HG02759 (cell line): ENCODE measurements at regions not wholly inside any gene's neighbourhood (a gene's known extent, or its start where the extent isn't known, plus 50 kb on each side); places are given as distances from the start of the nearest gene placed in this dataset.
"Not testable (repeated sequence)": the region's sequence is repeated elsewhere in the genome, so short reads cannot be mapped to it uniquely, and the experiment has no call there.

Experiments
- ATAC-seq: cut with Tn5 transposase; IDR thresholded peaks from one replicate; pipeline ENCODE4 v1.9.1; 2021; ENCODE audit warnings: mild to moderate bottlenecking, moderate library complexity; ENCODE audit not compliant: unreplicated experiment

DNA sequence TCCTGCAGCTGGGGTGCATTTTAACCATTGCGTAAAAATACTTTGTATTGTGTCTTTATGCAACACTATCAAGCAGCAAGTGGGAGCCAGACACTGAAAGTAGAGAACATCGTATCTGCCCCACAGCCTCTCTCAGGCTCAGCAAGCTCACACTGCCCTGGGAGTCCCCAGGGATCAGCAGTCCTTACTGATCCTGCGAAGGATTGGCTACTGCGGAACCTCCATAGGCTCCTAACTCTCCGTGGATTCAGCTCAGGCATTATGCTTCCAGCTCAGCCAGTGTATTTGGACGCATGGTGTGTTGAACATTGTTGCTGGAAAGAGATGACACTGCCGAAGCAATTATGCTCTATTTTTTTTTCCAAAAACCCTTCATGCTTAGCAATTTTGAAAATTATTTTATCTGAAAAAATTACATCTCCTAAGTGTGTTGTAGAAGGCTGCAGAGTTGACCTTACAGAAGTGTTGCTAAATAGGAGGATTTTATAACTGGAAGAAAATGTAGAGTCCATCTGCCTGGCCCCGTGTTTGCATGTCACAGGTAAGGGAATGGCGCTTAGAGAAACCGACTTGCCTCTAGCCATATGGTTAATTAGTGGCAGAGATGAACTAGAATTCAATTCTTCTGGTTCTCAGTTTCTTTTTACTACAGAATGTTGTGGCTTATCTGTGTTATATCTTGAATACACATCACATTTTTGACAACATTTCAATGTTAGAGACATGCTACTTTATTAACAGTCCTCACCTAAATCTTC is 276.4 kb upstream of the COBL start:
- no peak for ATAC-seq

DNA sequence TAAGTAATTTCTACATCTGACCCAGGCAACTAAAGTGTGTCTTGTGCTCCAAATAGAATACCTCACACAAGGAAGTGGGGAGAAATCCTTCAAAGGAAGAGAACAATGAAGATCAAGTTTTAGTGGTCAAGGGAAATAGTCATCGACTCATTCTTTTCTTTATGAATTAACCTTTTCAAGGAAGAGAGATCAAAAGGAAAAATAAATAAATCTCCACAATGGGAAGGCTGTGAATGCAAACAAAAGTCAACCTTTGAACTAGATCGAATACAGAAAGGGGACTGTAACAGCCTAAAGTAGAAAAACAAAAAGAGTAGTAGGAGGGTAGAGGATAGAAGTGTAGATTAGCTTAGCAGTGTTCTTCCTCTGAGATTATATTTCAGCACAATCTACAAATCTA is 274.6 kb upstream of the COBL start:
- no peak for ATAC-seq

DNA sequence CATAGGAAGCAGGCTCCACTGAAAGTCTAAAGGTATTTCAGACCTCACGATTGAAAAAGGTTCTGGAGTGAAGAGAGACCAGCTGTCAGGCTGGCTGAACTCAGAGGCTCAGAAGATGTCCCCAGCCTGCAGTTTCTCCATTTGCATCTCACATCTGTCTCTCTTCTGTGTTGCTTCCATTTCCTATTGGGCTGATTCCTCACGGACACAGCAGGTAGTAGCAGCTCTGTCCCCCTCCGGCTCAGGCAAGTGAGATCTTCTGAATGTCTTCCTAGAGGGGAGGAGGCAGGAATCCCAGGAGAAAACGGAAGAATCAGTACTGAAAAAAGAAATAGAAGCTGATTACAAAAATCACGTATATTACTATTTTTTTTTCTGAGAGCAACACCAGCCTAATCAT is 274.1 kb upstream of the COBL start:
- ATAC-seq = no peak

DNA sequence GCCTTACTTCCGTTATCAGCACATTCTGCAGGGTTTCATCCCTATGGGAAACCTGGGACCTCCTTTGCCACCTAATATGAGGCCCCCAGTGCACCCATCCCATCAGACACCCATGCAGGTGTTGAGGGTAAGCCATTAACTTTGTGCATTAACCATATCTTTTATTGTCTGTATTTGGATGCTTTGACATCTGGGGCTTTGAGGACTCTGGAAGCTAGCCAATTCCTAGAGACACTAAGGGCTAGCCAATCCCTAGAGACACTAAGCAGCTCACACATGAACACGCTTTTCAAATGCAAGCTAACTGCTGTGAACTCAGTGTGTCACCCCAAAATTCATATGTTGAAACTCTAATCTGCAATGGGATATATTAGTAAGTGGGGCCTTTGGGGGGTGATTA is 272.5 kb upstream of the COBL start:
- no peak for ATAC-seq

DNA sequence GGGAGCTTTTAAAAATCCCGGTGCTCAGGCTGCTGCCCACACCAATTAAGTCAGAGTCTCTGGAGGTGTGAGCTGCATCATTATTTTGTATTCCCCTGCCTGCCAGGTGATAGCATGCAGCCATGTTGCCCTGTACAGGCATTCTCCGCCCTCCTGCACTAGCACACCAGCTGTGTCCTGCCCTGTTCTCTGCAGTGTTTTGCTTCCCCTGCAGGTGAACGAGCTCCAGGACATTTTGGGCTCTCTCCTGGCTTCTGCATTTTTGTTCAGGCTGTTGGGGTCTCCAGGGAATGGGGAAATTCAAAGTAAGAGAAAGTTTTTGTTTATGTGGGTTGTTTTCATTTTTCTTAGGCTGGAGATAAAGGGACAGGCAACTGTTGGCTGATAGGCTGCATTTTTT is 271.0 kb upstream of the COBL start:
- no peak for ATAC-seq

DNA sequence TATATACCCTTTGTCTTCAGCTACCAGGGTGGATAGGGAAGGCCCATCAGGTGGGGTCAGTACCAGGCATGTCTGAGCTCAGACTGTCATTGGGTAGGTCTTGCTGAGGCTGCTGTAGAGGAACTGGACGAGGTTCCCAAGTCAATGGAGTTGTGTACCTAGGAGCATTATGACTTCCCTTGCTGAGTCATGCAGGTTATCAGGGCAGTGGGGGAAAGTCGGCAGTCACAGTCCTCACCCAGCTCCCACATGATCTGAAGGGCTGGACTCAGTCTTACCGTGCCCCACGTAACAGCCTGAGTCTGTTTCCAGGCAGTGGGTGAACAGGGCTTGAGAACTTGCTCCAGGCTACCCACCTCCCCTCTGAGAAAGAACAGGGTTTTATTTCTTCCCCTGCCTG is 260.8 kb upstream of the COBL start:
- ATAC-seq = no peak

DNA sequence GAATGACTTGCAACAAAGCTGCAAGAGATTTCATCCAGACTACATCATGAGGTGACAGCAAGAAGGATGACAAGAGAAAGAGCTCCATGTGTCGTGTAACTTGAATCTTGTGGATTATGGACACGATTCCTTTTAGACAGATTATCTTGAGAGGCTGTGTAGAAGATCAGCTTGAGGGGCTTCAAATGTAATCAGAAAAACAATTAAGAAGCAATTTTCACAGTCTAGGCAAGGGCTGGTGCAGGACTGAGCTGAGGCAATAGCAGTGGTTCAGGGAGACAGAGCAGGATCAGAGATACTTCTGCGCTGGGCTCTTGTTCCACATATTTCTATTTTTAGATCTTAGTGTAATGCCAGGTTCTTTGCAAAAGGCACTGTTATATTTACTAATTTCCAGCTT is 253.0 kb upstream of the COBL start:
- no peak for ATAC-seq

DNA sequence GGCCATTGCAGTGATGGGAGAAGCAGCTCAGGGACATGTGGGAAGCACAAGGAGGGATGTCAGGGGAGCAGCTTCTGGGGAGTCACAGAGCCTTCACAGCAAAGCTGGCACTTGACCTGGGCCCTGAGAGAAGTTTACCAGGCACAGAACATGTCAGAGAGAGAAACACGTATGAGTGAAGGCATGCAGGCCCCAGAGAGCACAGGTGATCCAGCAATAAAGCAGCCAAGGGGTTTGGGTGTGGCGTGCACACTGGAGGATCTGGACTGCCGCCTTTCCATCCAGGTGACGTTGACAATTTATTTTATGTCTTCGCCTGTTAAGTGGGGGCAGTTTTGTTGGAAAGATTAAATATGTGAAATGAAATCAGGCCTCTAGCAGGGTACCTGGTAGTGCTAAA is 252.6 kb upstream of the COBL start:
- ATAC-seq = no peak

DNA sequence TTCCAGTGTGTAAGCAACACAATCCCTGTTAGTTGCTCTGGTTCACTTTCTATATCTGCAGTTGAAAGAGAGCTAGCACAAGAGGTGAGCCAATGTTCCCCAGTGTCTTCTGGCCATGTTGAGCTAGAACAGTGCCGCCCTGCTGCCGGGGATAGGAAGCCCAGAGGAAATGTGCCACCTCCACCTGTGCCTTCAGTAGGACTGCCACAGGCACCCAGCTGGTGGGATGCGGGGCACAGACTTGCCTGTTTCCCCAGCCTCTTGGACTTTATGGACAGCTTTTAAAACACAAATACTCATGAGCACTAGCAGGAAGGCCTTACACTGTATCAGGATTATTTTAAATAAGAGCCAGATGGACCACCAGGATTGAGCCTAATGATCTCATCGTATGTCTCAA is 234.5 kb upstream of the COBL start:
- ATAC-seq = no peak

DNA sequence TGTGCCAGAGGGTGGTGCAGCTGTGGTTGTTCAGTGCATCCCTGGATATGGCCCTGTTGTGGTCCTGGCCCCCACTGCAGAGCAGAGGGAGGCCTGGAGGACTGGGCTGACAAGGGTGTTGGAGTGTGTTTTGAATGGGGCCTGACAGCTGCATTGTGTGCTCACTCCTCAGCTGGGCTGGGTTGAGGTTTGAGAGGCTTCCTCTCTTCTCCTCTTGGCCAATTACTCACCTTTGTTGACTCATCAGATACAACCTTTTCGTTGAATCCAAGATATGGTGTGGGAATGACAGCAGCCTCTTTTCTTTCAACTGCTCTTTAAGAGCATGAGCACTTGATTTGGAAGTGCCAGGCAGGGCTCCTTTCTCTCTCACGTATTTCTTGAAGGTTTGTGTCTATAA is 228.5 kb upstream of the COBL start:
- no peak for ATAC-seq

DNA sequence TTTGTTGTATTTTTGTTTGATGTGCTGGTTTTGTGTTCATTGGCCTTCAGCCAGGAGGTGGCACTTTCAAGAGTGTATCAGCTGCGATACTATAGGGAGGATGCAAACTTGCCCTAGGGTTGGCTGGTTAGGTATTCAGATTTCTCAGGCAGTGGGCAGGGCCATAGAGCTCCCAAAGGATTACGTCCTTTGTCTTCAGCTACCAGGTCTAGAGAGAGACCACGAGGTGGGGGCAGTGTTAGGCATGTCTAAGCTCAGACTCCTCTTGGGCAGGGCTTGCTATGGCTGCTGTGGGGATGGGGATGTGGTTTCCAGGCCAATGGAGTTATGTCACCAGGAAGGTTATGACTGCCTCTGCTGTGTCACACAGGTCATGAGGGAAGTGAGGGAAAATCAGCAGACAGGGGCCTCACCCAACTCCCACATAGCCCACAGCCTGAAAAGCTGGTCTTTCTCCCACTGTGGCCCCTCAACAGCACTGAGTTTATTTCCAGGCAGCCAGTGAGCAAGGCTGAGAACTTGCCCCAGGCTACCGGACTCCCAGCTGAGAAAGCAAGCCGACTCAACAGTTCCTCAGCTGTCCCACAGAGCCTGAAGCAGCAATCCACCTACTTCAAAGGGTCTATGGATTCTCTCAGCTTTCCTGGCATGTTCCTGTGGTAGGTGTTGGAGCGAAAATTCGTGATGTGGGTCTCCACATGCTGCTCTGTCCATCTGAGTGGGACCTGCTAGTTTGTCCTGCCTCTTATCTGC is 227.4 kb upstream of the COBL start:
- ATAC-seq = no peak

DNA sequence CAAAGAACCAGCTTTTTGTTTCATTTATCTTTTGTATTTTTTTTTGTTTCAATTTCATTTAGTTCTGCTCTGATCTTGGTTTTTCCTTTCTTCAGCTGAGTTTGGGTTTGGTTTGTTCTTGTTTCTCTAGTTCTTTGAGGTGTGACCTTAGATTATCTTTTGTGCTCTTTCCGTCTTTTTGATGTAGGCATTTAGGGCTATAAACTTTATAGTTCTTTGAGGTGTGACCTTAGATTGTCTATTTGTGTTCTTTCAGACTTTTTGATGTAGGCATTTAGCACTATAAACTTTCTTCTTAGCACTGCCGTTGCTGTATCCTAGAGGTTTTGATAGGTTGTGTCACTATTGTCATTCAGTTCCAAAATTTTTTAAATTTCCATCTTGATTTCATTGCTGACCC is 224.3 kb upstream of the COBL start:
- ATAC-seq = not testable (repeated sequence)

DNA sequence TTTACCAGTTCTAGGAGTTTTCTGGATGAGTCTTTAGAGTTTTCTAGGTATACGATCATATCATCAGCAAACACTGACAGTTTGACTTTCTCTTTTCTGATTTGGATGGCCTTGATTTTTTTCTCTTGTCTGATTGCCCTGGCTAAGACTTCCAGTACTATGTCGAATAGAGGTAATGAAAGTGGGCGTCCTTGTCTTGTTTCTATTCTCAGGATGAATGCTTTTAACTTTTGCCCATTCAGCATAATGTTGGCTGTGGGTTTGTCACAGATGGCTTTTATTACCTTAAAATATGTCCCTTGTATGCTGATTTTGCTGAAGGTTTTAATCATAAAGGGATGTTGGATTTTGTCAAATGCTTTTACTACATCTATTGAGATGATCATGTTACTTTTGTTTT is 223.2 kb upstream of the COBL start:
- no peak for ATAC-seq

DNA sequence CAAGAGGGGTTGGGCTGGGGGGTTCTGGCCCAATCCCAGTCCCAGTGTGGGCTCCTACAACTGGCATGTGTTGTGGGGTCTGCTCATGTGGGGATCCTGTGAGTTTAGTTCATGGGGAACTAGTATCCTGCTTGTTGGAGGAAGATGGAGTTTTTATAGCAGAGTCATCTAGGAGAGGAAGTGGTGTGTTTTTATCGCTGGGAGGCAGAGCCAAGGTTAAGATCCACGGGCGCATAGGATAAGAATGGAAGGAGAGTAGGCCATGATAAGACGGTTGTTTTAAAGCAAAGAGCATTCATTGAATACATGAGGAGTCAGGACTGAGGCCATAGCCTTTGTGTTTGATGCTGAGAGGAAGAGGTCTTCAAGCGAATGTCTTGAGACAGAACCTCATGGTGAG is 211.6 kb upstream of the COBL start:
- ATAC-seq = no peak

DNA sequence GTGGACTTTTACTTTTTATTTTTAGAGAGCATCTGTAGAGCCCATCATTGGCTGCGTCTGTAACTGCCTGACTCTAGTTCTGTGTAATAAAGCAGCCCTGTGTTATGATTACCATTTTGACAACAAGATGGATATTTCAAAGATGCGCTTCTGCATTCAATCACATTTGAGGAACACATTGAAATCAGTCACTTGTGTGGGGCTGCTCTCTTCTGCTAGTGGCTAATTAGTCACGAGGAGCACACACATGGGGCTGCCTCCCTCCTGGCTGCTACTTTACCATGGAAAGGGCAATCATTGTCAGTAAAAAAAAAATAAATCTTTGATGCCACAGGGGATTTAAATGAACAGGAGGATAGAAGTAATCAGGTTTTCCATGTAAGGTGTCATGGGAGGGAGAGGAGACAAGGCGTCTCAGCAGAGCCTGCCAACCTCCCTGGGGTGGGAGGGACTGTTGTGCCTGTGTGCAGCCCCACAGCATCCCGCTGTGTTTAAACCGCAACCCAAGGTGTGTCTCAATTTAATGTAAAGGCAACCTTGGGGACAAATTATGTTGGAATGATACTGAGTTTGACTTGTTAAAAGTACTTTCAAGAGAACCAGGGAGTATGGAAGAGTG is 205.2 kb upstream of the COBL start:
- no peak for ATAC-seq

DNA sequence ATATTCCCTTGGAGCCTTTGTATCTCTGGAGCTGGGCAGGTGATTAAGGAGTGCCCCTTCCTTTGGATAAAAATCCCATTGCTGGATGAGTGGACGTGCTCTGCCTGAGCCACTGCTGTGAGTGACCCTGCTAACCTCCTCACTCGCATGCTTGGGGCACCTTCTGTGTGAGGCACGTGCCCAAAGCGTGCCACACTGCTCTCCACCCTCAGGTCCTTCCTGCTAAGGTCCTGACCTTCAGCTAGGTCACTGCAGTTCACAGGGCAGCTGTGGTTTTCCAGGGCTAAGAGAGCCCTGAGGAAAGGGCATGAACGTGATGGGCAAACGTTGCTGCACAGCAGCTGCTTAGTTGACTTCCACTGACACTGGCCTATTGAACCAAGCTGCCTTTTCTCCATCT is 204.4 kb upstream of the COBL start:
- ATAC-seq = no peak

DNA sequence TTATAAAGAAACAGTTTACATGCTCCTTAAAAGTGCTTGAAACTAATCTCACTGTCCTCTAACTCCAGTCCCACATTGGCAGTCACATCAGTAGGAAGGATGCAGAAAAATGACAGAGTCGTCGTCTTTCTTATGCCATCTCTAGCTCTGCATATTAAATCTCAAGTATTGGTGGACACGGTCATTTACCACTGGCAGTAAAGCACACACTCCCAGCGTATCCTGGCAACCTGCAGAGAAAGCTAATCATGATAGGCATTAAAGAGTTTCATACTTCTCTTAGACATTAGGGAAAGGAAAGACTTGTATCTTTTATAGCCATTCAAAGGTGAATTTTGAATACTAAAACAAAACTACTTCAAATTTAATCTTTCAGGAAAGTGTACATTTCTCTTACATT is 202.0 kb upstream of the COBL start:
- no peak for ATAC-seq

DNA sequence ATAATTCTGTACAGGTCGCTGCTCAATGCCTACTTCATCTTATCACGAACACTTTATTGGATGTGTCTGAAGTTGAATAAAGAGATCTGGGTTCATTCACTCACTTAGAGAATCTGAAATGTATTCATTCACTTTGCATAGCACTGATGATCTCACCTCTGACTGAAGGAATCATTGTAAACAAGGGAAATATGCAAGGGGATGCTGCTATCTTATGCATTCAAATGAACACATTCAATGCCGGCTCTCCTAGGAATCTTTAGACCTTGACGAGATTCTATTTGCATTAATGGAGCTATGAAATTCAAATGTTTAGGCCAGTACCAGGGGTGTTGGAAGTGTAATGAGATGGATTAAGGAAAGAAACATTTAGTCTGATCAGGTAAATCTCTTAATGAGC is 200.6 kb upstream of the COBL start:
- no peak for ATAC-seq

DNA sequence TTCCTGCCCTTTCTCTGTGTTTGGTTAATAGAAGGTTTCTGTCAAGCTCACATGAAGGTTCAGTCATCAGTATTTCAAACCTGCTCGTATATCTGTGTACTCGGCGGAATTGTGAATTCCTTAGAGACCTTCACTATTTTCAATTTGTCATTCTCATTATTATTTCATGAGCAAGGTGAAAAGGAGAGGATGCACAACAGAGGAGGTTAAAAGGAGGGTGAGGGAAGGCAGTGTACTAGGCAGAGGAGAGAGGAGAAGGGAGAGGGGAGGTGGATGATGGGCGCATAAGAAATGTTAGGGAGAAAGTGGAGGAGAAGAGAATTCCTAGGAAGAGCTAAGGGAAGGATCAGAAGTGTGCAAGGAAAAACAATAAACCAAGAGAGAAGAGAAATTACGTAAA is 185.0 kb upstream of the COBL start:
- no peak for ATAC-seq

DNA sequence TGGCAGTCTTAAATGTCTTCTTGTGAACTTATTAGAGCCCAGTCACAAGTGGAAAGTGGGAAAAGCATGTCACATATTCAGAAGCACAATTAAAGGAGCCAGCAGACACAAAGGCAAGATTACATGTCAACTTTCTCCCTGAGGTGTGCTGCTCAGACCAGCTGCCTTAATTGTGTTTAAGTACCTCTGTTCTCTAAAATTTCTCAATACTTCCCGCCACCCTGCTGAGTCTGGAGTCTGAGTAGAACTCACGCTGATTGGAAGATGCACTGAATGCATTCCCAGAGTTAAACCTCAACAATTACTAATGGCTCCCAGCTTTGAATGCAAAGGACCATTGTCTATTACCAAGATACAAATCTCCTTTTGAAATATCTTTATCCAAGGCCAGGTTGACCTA is 166.4 kb upstream of the COBL start:
- no peak for ATAC-seq

DNA sequence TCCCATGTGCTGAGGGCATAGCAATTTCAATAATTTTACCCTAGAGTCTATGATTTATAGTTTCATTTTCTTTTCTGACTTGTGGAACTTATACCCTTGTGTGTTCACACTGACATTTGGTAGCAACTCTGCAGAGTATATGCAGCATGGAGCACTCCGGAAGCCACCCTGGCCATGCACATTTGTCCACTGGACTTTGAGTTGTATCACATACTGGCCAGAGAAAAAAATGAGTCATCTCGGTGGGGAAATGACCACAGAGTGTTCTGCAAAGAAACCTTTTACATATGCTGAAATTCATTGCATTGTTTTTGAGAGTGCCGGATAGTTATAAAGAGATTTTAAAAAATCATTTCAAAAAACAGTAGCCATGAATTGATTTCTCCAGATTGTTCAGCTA is 164.8 kb upstream of the COBL start:
- ATAC-seq = no peak

DNA sequence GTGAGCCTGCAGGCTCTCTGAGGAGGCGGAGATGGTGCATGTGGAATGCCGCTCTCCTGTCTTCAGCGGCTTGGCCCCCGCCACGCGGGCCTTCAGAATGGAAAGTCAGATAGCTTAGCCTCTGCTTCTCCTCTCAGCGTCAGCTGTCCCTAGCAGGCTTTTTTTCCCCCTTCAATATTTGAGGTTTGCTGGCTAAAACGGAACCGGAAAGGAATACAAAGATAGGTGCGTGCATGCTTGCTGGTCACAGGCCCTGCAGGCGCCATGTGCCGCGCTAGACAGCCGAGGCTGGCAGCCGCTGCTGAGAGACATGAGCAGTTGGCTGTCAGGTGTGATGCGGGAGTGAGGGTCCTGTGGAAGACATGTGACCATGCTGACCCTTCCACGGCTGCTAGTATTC is 161.2 kb upstream of the COBL start:
- no peak for ATAC-seq
